ENCODE measurements at regions not wholly inside any gene's neighbourhood (a gene's known extent, or its start where the extent isn't known, plus 50 kb on each side); places are given as distances from the start of the nearest gene placed in this dataset.

- DNase-seq (ENCODE audit: low read depth in 1 of 2, low spot score in 1 of 2): no peak
- H3K27ac ChIP-seq (replicated peaks): no peak overlapping the region
- H3K4me3 ChIP-seq (replicated peaks; ENCODE audit: insufficient read depth, low read length): no peak overlapping the region
- no peaks in the 10 kb centered on the region for H3K27me3 ChIP-seq (ENCODE audit: insufficient read depth, poor library complexity, severe bottlenecking)
- TF ChIP-seq GABPA (IDR thresholded peaks at IDR 0.05; ENCODE audit: low read depth): no peak
- TF ChIP-seq SPI1 (IDR thresholded peaks at IDR 0.05; ENCODE audit: borderline replicate concordance, low read depth): no peak
- no peak for TF ChIP-seq CTCF (IDR thresholded peaks at IDR 0.05; ENCODE audit: insufficient read depth, low read length)
- TF ChIP-seq REST (IDR thresholded peaks at IDR 0.05; ENCODE audit: insufficient replicate concordance, low read depth): no peak
- no peak for TF ChIP-seq POLR2AphosphoS5 (IDR thresholded peaks at IDR 0.05; ENCODE audit: low read depth)
Observed at GRCh38 chr11:26229257-26229656, 102.7 kb upstream of the ANO3 start.

GRCh38 chr11:26229981-26230380, 101.9 kb upstream of the ANO3 start:
- no peaks in the 10 kb centered on the region for H3K27me3 ChIP-seq (ENCODE audit: insufficient read depth, poor library complexity, severe bottlenecking)

GRCh38 chr11:26231252-26231661, 100.7 kb upstream of the ANO3 start:
- H3K27me3 ChIP-seq (ENCODE audit: insufficient read depth, poor library complexity, severe bottlenecking): no peaks in the 10 kb centered on the region
- no peak for TF ChIP-seq SPI1 (IDR thresholded peaks at IDR 0.05; ENCODE audit: borderline replicate concordance, low read depth)
- no peak for TF ChIP-seq POLR2AphosphoS5 (IDR thresholded peaks at IDR 0.05; ENCODE audit: low read depth)
- TF ChIP-seq GABPA (IDR thresholded peaks at IDR 0.05; ENCODE audit: low read depth): no peak
- no peak for TF ChIP-seq CTCF (IDR thresholded peaks at IDR 0.05; ENCODE audit: insufficient read depth, low read length)
- no peak for TF ChIP-seq REST (IDR thresholded peaks at IDR 0.05; ENCODE audit: insufficient replicate concordance, low read depth)
- H3K27ac ChIP-seq (replicated peaks): no peak overlapping the region
- H3K4me3 ChIP-seq (replicated peaks; ENCODE audit: insufficient read depth, low read length): no peak overlapping the region
- DNase-seq (ENCODE audit: low read depth in 1 of 2, low spot score in 1 of 2): no peak

More at GRCh38 chr11:26229981-26230380, 101.9 kb upstream of the ANO3 start:
- no peak overlapping the region for H3K27ac ChIP-seq (replicated peaks)
- DNase-seq (ENCODE audit: low read depth in 1 of 2, low spot score in 1 of 2): no peak
- H3K4me3 ChIP-seq (replicated peaks; ENCODE audit: insufficient read depth, low read length): no peak overlapping the region
- TF ChIP-seq POLR2AphosphoS5 (IDR thresholded peaks at IDR 0.05; ENCODE audit: low read depth): no peak
- TF ChIP-seq REST (IDR thresholded peaks at IDR 0.05; ENCODE audit: insufficient replicate concordance, low read depth): no peak
- TF ChIP-seq CTCF (IDR thresholded peaks at IDR 0.05; ENCODE audit: insufficient read depth, low read length): no peak
- TF ChIP-seq GABPA (IDR thresholded peaks at IDR 0.05; ENCODE audit: low read depth): no peak
- TF ChIP-seq SPI1 (IDR thresholded peaks at IDR 0.05; ENCODE audit: borderline replicate concordance, low read depth): no peak
